ENCODE measurements at regions not wholly inside any gene's neighbourhood (a gene's known extent, or its start where the extent isn't known, plus 50 kb on each side); places are given as distances from the start of the nearest gene placed in this dataset.
"Not testable (repeated sequence)": the region's sequence is repeated elsewhere in the genome, so short reads cannot be mapped to it uniquely, and the experiment has no call there.

- DNase-seq (ENCODE audit: low read depth): no peak
These were observed 51.2 kb upstream of the CARD11 start for GRCh38 chr7:3094701-3095445.

GRCh38 chr7:3097734-3098133 lies 54.1 kb upstream of the CARD11 start:
- no peak for DNase-seq (ENCODE audit: low read depth)

- DNase-seq (ENCODE audit: low read depth): no peak
These were observed 58.5 kb upstream of the CARD11 start for GRCh38 chr7:3102159-3102558.

GRCh38 chr7:3103614-3104398 lies 60.1 kb upstream of the CARD11 start:
- DNase-seq (ENCODE audit: low read depth): no peak

GRCh38 chr7:3105856-3106255 lies 62.2 kb upstream of the CARD11 start:
- no peak for DNase-seq (ENCODE audit: low read depth)

- no peak for DNase-seq (ENCODE audit: low read depth)
These were observed 62.7 kb upstream of the CARD11 start for GRCh38 chr7:3106361-3106826.

GRCh38 chr7:3107228-3107763 lies 63.6 kb upstream of the CARD11 start:
- no peak for DNase-seq (ENCODE audit: low read depth)

- DNase-seq (ENCODE audit: low read depth): no peak
These were observed 64.4 kb upstream of the CARD11 start for GRCh38 chr7:3107889-3108570.

- DNase-seq (ENCODE audit: low read depth): no peak
These were observed 65.7 kb upstream of the CARD11 start for GRCh38 chr7:3109311-3109915.

- no peak for DNase-seq (ENCODE audit: low read depth)
These were observed 68.9 kb upstream of the CARD11 start for GRCh38 chr7:3112479-3113134.

GRCh38 chr7:3114917-3115316 lies 71.2 kb upstream of the CARD11 start:
- no peak for DNase-seq (ENCODE audit: low read depth)

GRCh38 chr7:3117081-3117480 lies 73.4 kb upstream of the CARD11 start:
- DNase-seq (ENCODE audit: low read depth): no peak

- no peak for DNase-seq (ENCODE audit: low read depth)
These were observed 74.0 kb upstream of the CARD11 start for GRCh38 chr7:3117488-3118231.

GRCh38 chr7:3119352-3119927 lies 75.8 kb upstream of the CARD11 start:
- not testable (repeated sequence) for DNase-seq (ENCODE audit: low read depth)

GRCh38 chr7:3119963-3120362 lies 76.3 kb upstream of the CARD11 start:
- no peak for DNase-seq (ENCODE audit: low read depth)

- no peak for DNase-seq (ENCODE audit: low read depth)
These were observed 76.8 kb upstream of the CARD11 start for GRCh38 chr7:3120513-3120912.

GRCh38 chr7:3128857-3129490 lies 85.3 kb upstream of the CARD11 start:
- DNase-seq (ENCODE audit: low read depth): no peak

GRCh38 chr7:3133811-3134385 lies 90.2 kb upstream of the CARD11 start:
- DNase-seq (ENCODE audit: low read depth): no peak

GRCh38 chr7:3134745-3135144 lies 91.1 kb upstream of the CARD11 start:
- no peak for DNase-seq (ENCODE audit: low read depth)

GRCh38 chr7:3135626-3136025 lies 92.0 kb upstream of the CARD11 start:
- DNase-seq (ENCODE audit: low read depth): no peak
